Stimulated activated CD8-positive, alpha-beta memory T cell treated with anti-CD3 and anti-CD28 coated beads, Interleukin-4, amount 100 ng/mL, for 48 hours (primary cell): ENCODE measurements at regions not wholly inside any gene's neighbourhood (a gene's known extent, or its start where the extent isn't known, plus 50 kb on each side); places are given as distances from the start of the nearest gene placed in this dataset.
"Not testable (repeated sequence)": the region's sequence is repeated elsewhere in the genome, so short reads cannot be mapped to it uniquely, and the experiment has no call there.

ENCODE experiments used
- DNase-seq: peaks from one replicate; pipeline ENCODE4 v3.0.0-alpha.2; 2020

GRCh38 chr3:13148126-13148525, 74.9 kb upstream of the IQSEC1 start:
- no peak for DNase-seq

GRCh38 chr3:13147344-13147743, 74.1 kb upstream of the IQSEC1 start:
- no peak for DNase-seq

DNA sequence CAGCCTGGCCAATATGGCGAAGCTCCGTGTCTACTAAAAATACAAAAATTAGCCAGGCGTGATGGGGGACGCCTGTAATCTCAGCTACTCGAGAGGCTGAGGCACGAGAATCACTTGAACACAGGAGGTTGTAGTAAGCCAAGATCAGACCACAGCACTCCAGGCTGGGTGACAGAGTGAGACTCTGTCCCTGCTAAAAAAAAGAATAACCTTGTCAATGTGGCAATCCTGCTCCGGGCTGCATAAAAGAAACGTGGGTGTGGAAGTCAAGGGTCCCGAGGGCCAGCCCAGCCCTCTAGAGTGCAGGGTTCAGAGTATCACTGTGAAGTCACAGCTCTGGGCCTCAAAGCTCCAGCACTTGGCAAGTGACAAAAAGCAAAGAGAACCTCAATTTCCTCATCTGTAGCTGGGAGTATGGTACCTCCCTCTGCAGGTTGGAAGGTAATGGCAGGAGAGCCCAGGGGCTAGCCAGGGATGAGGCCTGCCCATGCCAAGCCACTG, 73.5 kb upstream of the IQSEC1 start:
- DNase-seq: no peak

DNA sequence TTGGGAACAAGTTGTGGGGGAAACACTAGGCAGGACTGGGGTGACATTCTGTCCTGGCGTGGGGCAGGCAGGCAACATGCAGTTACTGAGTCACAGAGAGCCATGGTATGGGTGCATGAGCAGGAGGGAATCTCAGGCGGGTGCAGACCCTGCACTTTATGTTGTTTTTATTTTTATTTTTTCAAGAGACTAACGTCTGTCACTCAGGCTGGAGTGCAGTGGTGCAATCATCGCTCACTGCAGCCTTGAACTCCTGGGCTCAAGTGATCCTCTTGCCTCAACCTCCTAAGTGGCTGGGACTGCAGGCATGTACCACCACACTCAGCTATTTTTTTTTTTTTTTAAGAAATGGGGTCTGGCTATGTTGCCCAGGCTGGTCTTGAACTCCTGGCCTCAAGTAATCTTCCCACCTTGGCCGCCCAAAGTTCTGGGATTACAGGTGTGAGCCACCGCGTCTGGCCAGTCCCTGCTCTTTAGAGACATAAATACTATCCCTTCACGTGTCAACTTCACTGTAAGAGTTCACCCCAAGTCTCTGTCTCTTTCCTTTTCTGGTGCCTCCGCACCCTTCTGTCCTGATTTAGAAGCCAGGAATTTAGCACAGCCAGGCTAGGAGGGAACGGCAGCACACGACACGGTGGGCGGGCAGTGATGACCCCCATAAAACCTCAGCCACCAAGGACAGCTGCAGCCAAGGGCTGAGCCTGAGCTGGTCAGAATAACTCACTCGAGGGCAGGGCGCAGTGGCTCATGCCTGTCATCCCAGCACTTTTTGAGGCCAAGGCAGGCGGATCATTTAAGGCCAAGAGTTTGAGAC, 72.8 kb upstream of the IQSEC1 start:
- no peak for DNase-seq

DNA sequence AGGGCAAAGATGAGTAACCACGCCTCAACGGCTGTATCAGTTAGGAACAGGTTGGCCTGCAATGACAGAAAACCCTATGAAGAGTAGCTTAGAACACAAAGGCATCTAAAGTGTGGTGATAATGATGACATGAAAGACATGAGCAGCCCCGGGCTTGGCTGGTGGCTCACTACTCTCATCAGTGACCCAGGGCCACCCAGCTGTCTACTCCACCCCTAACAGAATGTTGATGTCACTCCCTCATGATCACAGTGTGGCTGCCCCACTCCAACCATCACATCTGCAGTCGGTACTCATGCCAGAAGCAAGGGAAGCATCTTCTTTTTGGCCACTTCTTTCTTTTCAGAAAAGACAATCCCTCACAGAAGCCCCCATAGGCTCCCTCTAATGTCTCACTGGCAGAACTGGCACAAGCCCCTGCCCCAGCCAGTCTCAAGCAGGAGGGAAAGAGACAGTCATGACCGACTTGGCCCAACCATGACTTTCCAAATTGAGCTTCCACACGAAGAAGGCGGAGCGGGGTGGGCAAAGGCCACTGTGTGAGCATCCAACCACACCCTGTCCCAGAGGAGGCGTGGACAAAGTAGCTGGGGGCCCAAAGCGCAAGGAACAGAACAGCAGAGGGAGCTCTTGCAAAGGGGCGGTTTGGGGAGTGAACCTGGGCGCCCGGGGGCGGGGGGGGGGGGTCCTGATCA, 72.0 kb upstream of the IQSEC1 start:
- DNase-seq: no peak

DNA sequence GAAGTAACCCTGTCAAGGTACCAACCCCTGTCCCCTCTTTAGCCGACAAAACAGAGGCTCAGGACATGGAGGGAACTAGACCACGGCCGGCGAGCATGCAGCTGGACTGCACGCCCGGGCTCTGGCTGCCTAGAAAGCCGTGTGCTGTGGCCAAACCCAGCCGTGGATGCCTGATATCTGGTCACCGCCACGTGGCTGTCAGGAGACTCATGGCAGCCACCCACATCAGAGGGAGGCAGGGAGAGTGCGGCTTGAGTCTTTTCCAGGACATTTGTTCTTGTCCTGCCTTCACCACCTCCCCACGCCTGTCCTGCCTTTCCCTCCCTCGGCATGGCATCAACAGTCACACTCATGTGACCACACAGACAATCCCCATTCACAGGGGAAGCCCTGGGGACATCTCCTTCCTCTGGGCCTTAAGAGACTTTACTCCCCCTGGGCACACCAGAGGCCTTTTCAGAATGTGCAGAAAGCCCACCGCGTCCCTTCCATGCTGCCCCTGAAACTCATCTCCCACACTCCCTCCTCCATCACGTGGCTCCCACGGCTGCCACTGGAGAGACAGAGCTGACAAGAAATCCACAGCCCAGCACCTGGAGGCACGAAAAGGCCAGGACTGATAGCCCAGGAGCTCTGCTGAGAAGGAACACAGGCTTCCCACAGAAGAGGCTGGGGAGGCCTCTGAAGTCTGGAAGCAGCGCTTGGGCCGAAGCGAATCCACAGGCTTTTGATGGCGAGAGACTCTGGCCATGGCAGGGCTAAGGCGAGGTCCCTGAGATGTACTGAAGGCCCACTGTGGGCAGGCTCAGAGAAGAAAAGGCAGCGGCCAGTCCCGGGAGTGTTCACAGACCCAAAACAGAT, 71.2 kb upstream of the IQSEC1 start:
- DNase-seq: no peak

DNA sequence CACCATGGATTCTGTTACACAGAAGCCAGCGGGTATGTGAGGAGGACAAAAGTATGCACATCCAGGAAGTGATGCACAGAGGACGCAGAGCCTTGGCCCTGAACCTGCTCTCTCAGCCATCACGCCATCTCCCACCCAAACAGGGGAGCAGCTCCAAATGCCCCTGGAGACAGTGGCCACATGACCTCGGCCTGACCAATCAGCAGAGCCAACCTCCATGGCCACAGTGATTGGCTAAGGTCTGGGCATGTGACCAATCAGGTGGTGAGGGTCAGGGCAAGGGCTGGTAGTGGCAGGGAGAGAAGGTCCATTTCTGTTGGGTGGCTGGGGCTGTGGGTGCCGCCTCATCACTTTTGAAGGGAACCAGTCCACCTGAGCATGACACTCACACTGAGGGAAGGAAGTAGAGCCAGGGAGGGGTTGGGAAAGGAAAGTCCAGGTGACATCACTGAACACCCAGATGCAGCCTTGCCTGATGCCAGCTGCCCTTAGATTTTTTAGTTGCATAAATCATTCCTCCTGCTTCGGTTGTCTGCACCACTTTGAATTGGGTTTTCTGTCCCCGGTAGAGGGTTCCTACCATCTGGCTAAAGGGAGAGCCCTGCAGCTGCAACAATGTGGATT, 70.3 kb upstream of the IQSEC1 start:
- DNase-seq: no peak

DNA sequence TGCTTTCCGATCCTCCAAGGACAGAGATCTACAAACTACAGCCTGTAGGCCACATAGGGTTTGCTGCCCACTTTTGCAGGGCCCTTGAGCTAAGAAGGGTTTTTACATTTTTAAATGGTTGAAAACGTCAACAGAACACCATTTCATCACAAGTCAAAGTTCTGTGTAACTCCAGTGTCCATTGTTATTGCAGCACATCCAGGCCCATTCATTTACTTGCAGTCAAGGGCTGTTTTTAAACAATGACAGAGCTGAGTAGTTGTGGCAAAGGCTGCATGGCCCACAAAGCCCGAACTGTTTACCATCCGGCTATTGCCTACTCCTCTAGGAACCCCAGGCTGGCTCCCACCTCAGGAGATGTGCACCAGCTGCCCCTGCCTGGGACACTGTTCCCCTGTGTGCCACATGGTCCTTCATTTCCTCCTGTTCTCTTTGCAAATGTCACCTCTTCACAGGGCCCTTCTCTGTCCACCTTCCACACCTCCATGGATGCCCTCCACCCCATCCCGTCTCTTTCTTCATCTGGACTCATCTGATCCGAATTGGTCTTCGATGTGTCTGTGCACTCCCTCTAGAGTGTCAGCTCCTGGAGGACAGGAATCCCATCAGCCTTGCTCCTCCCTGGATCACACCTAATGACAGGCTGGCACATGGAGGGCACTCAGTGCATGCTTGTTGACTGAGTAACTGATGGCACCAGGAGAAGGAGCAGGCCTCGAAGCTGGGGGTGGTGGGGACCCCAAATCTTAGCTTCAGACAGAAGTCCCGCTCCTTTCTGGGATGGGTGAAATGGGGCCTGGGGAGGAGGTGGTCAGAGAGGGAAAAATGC, 69.5 kb upstream of the IQSEC1 start:
- no peak for DNase-seq

- peak; percentile 47 for DNase-seq
Observed at GRCh38 chr3:13141991-13142412, 68.8 kb upstream of the IQSEC1 start.

DNA sequence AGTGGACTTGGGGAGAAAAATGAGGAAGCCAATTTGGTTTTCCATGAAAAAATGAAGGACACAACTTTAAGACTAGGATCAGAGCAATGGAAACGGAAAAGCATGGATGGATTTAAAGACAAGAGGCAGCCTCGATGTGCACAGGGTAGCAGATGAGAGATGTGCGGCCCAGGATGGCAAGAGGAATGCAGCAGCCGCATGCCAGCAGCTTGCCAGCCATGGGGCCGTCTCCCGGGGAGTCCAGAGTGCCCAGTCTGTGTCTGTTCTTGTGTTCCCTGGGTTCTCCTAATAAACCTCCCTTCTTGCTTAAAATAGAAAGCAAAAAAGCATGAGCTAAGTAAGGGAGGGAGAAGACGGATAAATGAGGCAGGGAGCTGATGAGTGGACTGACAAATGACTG, 68.0 kb upstream of the IQSEC1 start:
- no peak for DNase-seq

DNA sequence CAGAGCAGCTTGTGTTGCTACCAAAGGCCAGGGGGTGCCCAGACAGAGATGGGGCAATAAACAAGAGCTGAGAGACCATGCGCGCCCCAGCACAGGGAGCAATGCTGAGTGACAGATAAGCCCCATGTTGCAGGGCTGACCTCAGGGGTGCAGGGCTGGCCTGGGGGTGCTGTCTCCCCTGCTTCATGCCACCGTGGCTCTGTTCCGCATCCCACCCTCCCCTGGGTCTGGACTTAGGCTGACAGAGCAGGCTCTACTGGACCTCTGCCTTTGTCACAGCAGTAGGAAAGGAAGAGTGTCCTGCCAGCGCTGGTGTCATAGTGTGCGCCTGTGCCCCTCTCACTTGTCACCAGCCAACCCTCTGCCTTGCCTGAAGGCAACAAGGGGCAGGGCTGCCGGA, 67.4 kb upstream of the IQSEC1 start:
- DNase-seq: no peak

DNA sequence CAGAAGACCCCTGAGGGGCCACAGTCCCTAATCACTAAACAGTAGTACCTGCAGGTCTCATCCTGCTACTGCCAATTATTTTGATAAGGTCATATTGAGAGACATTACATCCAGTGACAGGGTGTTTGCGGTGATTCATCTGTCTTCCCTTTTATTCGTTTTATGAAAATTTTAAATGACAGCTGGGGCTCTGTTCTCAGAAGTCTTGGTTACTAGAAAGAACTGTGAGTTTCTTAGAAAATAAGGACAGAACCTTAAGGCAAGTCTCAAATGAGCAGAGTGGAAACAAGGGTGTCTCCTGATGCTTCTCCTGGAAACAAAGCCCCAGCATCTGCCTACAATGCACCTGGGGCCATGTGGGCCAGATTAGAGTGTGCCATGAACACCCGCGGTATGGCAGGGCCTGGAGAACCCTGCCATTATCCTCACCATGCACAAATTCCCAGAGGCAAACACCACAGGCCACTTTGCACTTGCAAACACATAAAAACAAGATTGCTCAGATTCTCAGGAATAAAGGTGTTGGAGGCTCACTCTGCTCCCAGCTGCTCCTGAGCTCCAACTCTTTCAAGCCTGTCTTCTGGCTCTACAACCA, 66.3 kb upstream of the IQSEC1 start:
- DNase-seq: no peak

GRCh38 chr3:13138833-13139145, 65.6 kb upstream of the IQSEC1 start:
- no peak for DNase-seq

- DNase-seq: no peak
Observed at GRCh38 chr3:13137941-13138832, 65.0 kb upstream of the IQSEC1 start.

DNA sequence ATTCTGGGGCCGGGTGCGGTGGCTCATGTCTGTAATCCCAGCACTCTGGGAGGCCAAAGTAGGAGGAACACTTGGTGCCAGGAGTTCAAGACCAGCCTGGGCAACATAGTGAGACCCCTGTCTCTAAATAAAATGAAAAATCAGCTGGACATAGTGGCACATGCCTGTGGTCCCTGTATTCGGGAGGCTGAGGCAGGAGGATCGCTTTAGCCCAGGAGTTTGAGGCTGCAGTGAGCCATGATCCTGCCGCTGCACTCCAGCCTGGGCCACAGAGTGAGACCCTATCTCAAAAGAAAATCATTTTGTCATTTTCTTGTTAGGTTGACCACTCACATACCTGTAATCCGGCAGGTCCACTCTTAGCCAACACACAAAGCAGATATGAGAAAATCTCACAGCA, 63.6 kb upstream of the IQSEC1 start:
- DNase-seq: not testable (repeated sequence)

DNA sequence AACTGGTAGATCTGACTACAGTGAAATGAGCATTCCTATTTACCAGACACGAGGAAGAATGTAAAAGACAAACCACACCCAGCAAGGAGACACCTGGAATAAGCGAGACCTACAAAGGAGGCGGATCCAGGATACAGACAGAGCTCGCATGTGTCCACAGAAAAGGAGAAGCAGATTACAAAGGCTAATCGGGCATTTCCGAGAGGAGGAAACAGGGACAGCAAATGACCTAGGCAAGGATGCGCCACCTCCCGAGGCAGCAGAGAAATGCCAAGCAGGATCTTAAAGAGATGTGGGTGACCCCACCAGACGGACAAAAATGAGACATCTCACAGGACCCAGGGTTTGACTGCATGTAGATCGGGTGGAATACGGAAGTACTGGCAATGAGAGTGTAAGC, 63.2 kb upstream of the IQSEC1 start:
- DNase-seq: no peak

- no peak for DNase-seq
Observed at GRCh38 chr3:13135811-13136321, 62.6 kb upstream of the IQSEC1 start.

GRCh38 chr3:13135251-13135810, 62.1 kb upstream of the IQSEC1 start:
- no peak for DNase-seq

DNA sequence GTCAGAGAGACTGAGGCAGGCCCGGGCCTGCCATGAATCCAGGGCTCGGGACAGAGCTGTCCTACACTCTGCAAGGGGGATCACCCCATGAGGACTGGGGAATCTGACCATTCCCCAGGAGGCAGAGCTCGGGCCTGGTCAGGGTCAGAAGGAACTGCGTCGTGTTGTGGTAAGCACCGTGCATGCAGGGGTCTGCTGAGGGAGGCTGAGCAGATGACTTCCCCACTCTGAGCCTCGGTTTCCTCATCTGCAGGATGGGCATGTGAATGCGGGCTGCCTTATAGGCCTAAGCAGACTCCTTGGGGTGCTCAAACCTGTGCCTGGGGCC, 61.6 kb upstream of the IQSEC1 start:
- no peak for DNase-seq
